AG10803 (cell line): ENCODE measurements at regions not wholly inside any gene's neighbourhood (a gene's known extent, or its start where the extent isn't known, plus 50 kb on each side); places are given as distances from the start of the nearest gene placed in this dataset.

Source experiments
- DNase-seq: peaks from one replicate; pipeline ENCODE4 v3.0.0; 2010; ENCODE audit warnings: low read depth
- H3K4me3 ChIP-seq: 2 replicates; pipeline ENCODE4 v1.5.1; 2011; ENCODE audit warnings: mild to moderate bottlenecking, low read length, control low read depth
- CTCF ChIP-seq: conservative IDR thresholded peaks from 2 replicates; pipeline ENCODE4 v1.5.1; 2011; ENCODE audit warnings: mild to moderate bottlenecking, low read length, control low read depth, inconsistent platforms

- no peak for TF ChIP-seq CTCF
- no peak for DNase-seq
- no peak overlapping the region for H3K4me3 ChIP-seq
These were observed 149.7 kb downstream of the OAT start for GRCh38 chr10:124268976-124269375.

GRCh38 chr10:124267911-124268549 lies 150.7 kb downstream of the OAT start:
- H3K4me3 ChIP-seq: no peak overlapping the region
- no peak for TF ChIP-seq CTCF
- DNase-seq: no peak

- TF ChIP-seq CTCF: no peak
- peak; percentile 56 for DNase-seq
These were observed 151.4 kb downstream of the OAT start for GRCh38 chr10:124267231-124267885.

GRCh38 chr10:124266468-124267230 lies 152.1 kb downstream of the OAT start:
- no peak for DNase-seq
- no peak overlapping the region for H3K4me3 ChIP-seq
- no peak for TF ChIP-seq CTCF

More at GRCh38 chr10:124267231-124267885, 151.4 kb downstream of the OAT start:
- H3K4me3 ChIP-seq: no peak overlapping the region

GRCh38 chr10:124265776-124266467 lies 152.8 kb downstream of the OAT start:
- no peak for DNase-seq
- no peak for TF ChIP-seq CTCF
- H3K4me3 ChIP-seq: no peak overlapping the region

GRCh38 chr10:124265391-124265745 lies 153.4 kb downstream of the OAT start:
- no peak for TF ChIP-seq CTCF
- no peak overlapping the region for H3K4me3 ChIP-seq
- no peak for DNase-seq
